Daoy (cell line): ENCODE measurements at regions not wholly inside any gene's neighbourhood (a gene's known extent, or its start where the extent isn't known, plus 50 kb on each side); places are given as distances from the start of the nearest gene placed in this dataset.

Source experiments
- DNase-seq: peaks from one replicate; pipeline ENCODE4 v3.0.0-alpha.2; 2015; ENCODE audit warnings: low read depth

- DNase-seq: no peak
Observed at GRCh38 chr1:181430015-181430885, 53.1 kb upstream of the CACNA1E start.
